B cell (primary cell): ENCODE measurements at regions not wholly inside any gene's neighbourhood (a gene's known extent, or its start where the extent isn't known, plus 50 kb on each side); places are given as distances from the start of the nearest gene placed in this dataset.

ENCODE experiments used
- CTCF ChIP-seq: fragments of 200-600 bp; IDR thresholded peaks from one replicate; pipeline ENCODE4 v1.8.0; 2022; ENCODE audit warnings: antibody characterized with exemption, mild to moderate bottlenecking
- EZH2 ChIP-seq: IDR thresholded peaks from 2 replicates; pipeline ENCODE4 v1.6.1; 2012; ENCODE audit warnings: borderline replicate concordance, low read depth, mild to moderate bottlenecking, moderate library complexity, low read length; ENCODE audit not compliant: insufficient read depth, poor library complexity, severe bottlenecking

GRCh38 chr6:16851758-16852157, 90.5 kb upstream of the ATXN1 start:
- TF ChIP-seq CTCF: no peak
- no peak for TF ChIP-seq EZH2
